ENCODE measurements at regions not wholly inside any gene's neighbourhood (a gene's known extent, or its start where the extent isn't known, plus 50 kb on each side); places are given as distances from the start of the nearest gene placed in this dataset.

- no peaks in the 10 kb centered on the region for H3K4me1 Mint-ChIP-seq
- no peak overlapping the region for H3K27ac Mint-ChIP-seq
- H3K4me3 Mint-ChIP-seq: no peak overlapping the region
- CTCF ChIA-PET: no interaction called here
- H3K9me3 Mint-ChIP-seq: no peaks in the 10 kb centered on the region
- H3K27me3 Mint-ChIP-seq: peaks cover 7% of the 10 kb centered on the region
- DNase-seq: no peak
- no peaks in the 10 kb centered on the region for H3K36me3 Mint-ChIP-seq
Observed at GRCh38 chr4:153067376-153067775, 131.3 kb downstream of the FHDC1 start.

GRCh38 chr4:153068751-153069150, 132.6 kb downstream of the FHDC1 start:
- H3K36me3 Mint-ChIP-seq: no peaks in the 10 kb centered on the region
- peaks cover 8% of the 10 kb centered on the region for H3K27me3 Mint-ChIP-seq
- H3K4me1 Mint-ChIP-seq: no peaks in the 10 kb centered on the region
- CTCF ChIA-PET: interaction anchor here (2.1 kb wide), 1 partner anchor 15 kb away, joined by 7 read pairs; no protein-coding TSS in a partner anchor
- DNase-seq: no peak
- no peaks in the 10 kb centered on the region for H3K9me3 Mint-ChIP-seq
- H3K27ac Mint-ChIP-seq: no peak overlapping the region
- no peak overlapping the region for H3K4me3 Mint-ChIP-seq

GRCh38 chr4:153071958-153072598, 132.2 kb upstream of the TRIM2 start:
- CTCF ChIA-PET: no interaction called here

GRCh38 chr4:153072661-153073060, 131.6 kb upstream of the TRIM2 start:
- DNase-seq: no peak
- no peaks in the 10 kb centered on the region for H3K36me3 Mint-ChIP-seq
- no peak overlapping the region for H3K4me3 Mint-ChIP-seq
- no peak overlapping the region for H3K27ac Mint-ChIP-seq
- CTCF ChIA-PET: no interaction called here
- no peaks in the 10 kb centered on the region for H3K9me3 Mint-ChIP-seq
- peaks cover 28% of the 10 kb centered on the region for H3K27me3 Mint-ChIP-seq
- H3K4me1 Mint-ChIP-seq: no peaks in the 10 kb centered on the region

More at GRCh38 chr4:153071958-153072598, 132.2 kb upstream of the TRIM2 start:
- no peaks in the 10 kb centered on the region for H3K4me1 Mint-ChIP-seq
- H3K27me3 Mint-ChIP-seq: peaks cover 28% of the 10 kb centered on the region
- H3K36me3 Mint-ChIP-seq: no peaks in the 10 kb centered on the region
- no peak overlapping the region for H3K27ac Mint-ChIP-seq
- H3K4me3 Mint-ChIP-seq: no peak overlapping the region
- DNase-seq: no peak
- no peaks in the 10 kb centered on the region for H3K9me3 Mint-ChIP-seq

GRCh38 chr4:153074486-153074885, 129.8 kb upstream of the TRIM2 start:
- Mint-ChIP-seq H3K4me1 (peaks cover 2% of the 10 kb centered on the region), H3K4me3 (no peak overlapping the region), H3K36me3 (no peaks in the 10 kb centered on the region), H3K27me3 (peaks cover 31% of the 10 kb centered on the region), H3K9me3 (no peaks in the 10 kb centered on the region), H3K27ac (no peak overlapping the region)
- no peak for DNase-seq
- CTCF ChIA-PET: interaction anchor here (0.8 to 1.0 kb wide), 2 partner anchors 9 to 10 kb away, joined by 3 read pairs; no protein-coding TSS in a partner anchor

GRCh38 chr4:153074936-153075630, 129.2 kb upstream of the TRIM2 start:
- H3K4me1 Mint-ChIP-seq: peaks cover 8% of the 10 kb centered on the region
- H3K27ac Mint-ChIP-seq: no peak overlapping the region
- CTCF ChIA-PET: interaction anchor here (1.0 to 1.1 kb wide), 2 partner anchors 10 to 11 kb away, joined by 3 to 5 read pairs; no protein-coding TSS in a partner anchor
- H3K4me3 Mint-ChIP-seq: no peak overlapping the region
- no peaks in the 10 kb centered on the region for H3K9me3 Mint-ChIP-seq
- H3K36me3 Mint-ChIP-seq: no peaks in the 10 kb centered on the region
- no peak for DNase-seq
- H3K27me3 Mint-ChIP-seq: peaks cover 37% of the 10 kb centered on the region

- Mint-ChIP-seq H3K27me3 (peaks cover 44% of the 10 kb centered on the region), H3K36me3 (no peaks in the 10 kb centered on the region), H3K4me3 (no peak overlapping the region), H3K9me3 (no peaks in the 10 kb centered on the region), H3K27ac (no peak overlapping the region), H3K4me1 (peaks cover 16% of the 10 kb centered on the region)
- no peak for DNase-seq
- CTCF ChIA-PET: interaction anchor here (1.1 kb wide), 1 partner anchor 10 kb away, joined by 5 read pairs; no protein-coding TSS in a partner anchor
Observed at GRCh38 chr4:153075836-153076518, 128.3 kb upstream of the TRIM2 start.

GRCh38 chr4:153076861-153077260, 127.4 kb upstream of the TRIM2 start:
- peaks cover 47% of the 10 kb centered on the region for H3K27me3 Mint-ChIP-seq
- H3K9me3 Mint-ChIP-seq: no peaks in the 10 kb centered on the region
- H3K4me1 Mint-ChIP-seq: peaks cover 25% of the 10 kb centered on the region
- CTCF ChIA-PET: interaction anchor here (1.0 kb wide), 1 partner anchor 116 kb away, joined by 3 read pairs; no protein-coding TSS in a partner anchor
- no peak for DNase-seq
- no peak overlapping the region for H3K27ac Mint-ChIP-seq
- H3K4me3 Mint-ChIP-seq: no peak overlapping the region
- H3K36me3 Mint-ChIP-seq: no peaks in the 10 kb centered on the region

GRCh38 chr4:153079857-153080391, 124.3 kb upstream of the TRIM2 start:
- H3K4me3 Mint-ChIP-seq: no peak overlapping the region
- CTCF ChIA-PET: interaction anchor here (0.9 to 8.1 kb wide), 3 partner anchors 14 to 76 kb away, joined by 3 to 239 read pairs (median 3); no protein-coding TSS in a partner anchor
- H3K27ac Mint-ChIP-seq: no peak overlapping the region
- H3K9me3 Mint-ChIP-seq: no peaks in the 10 kb centered on the region
- no peaks in the 10 kb centered on the region for H3K36me3 Mint-ChIP-seq
- no peak for DNase-seq
- H3K27me3 Mint-ChIP-seq: peaks cover 58% of the 10 kb centered on the region
- H3K4me1 Mint-ChIP-seq: peaks cover 49% of the 10 kb centered on the region

- H3K27me3 Mint-ChIP-seq: peaks cover 59% of the 10 kb centered on the region
- no peak overlapping the region for H3K27ac Mint-ChIP-seq
- H3K9me3 Mint-ChIP-seq: no peaks in the 10 kb centered on the region
- CTCF ChIA-PET: interaction anchor here (1.0 to 8.1 kb wide), 3 partner anchors 45 to 233 kb away, joined by 3 to 239 read pairs (median 41); no protein-coding TSS in a partner anchor
- no peaks in the 10 kb centered on the region for H3K36me3 Mint-ChIP-seq
- no peak overlapping the region for H3K4me3 Mint-ChIP-seq
- DNase-seq: no peak
- peaks cover 57% of the 10 kb centered on the region for H3K4me1 Mint-ChIP-seq
Observed at GRCh38 chr4:153081006-153081580, 123.2 kb upstream of the TRIM2 start.

GRCh38 chr4:153081693-153082092, 122.5 kb upstream of the TRIM2 start:
- H3K36me3 Mint-ChIP-seq: no peaks in the 10 kb centered on the region

GRCh38 chr4:153082322-153083301, 121.6 kb upstream of the TRIM2 start:
- H3K27ac Mint-ChIP-seq: peak overlapping the region; percentile 64
- H3K27me3 Mint-ChIP-seq: peaks cover 57% of the 10 kb centered on the region
- CTCF ChIA-PET: interaction anchor here (0.5 to 8.1 kb wide), 29 partner anchors 11 to 699 kb away, joined by 3 to 239 read pairs (median 5); partner anchors contain the start of gene TIGD4
- no peaks in the 10 kb centered on the region for H3K9me3 Mint-ChIP-seq
- no peak overlapping the region for H3K4me3 Mint-ChIP-seq
- H3K36me3 Mint-ChIP-seq: no peaks in the 10 kb centered on the region
- H3K4me1 Mint-ChIP-seq: peaks cover 57% of the 10 kb centered on the region
- DNase-seq: no peak

More at GRCh38 chr4:153081693-153082092, 122.5 kb upstream of the TRIM2 start:
- no peak for DNase-seq
- Mint-ChIP-seq H3K4me1 (peaks cover 57% of the 10 kb centered on the region), H3K27ac (no peak overlapping the region), H3K9me3 (no peaks in the 10 kb centered on the region), H3K4me3 (no peak overlapping the region), H3K27me3 (peaks cover 56% of the 10 kb centered on the region)
- CTCF ChIA-PET: interaction anchor here (0.8 to 8.1 kb wide), 6 partner anchors 33 to 238 kb away, joined by 3 to 239 read pairs (median 17); no protein-coding TSS in a partner anchor
